C4-2B (cell line): ENCODE measurements at regions not wholly inside any gene's neighbourhood (a gene's known extent, or its start where the extent isn't known, plus 50 kb on each side); places are given as distances from the start of the nearest gene placed in this dataset.

ENCODE experiments used
- ZFX ChIP-seq: fragments of 450-650 bp; IDR thresholded peaks from 2 replicates; pipeline ENCODE4 v1.6.1; 2017
- TF ChIP-seq, protein P1 (sequence below): fragments of 450-650 bp; conservative IDR thresholded peaks from 2 replicates; pipeline ENCODE4 v1.5.1; 2017; ENCODE audit warnings: mild to moderate bottlenecking

DNA sequence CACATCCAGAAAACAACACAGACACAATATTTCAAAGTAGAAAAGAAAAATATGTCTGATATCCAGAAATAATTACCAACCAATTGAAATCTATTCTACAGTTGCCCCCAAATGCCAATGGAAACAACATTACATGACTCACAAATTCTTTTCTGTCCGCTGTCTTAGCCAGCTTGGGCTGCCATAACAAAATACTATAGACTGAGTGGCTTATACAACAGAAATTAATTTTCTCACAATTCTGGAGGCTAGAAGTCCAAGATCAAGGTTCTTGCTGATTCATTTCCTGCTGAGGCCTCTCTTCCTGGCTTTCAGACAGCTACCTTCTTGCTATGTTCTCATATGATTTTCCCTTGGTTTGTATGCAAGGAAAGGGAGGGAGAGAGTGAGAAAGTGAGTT is 698.1 kb downstream of the DHX35 start:
- TF ChIP-seq, protein P1, sequence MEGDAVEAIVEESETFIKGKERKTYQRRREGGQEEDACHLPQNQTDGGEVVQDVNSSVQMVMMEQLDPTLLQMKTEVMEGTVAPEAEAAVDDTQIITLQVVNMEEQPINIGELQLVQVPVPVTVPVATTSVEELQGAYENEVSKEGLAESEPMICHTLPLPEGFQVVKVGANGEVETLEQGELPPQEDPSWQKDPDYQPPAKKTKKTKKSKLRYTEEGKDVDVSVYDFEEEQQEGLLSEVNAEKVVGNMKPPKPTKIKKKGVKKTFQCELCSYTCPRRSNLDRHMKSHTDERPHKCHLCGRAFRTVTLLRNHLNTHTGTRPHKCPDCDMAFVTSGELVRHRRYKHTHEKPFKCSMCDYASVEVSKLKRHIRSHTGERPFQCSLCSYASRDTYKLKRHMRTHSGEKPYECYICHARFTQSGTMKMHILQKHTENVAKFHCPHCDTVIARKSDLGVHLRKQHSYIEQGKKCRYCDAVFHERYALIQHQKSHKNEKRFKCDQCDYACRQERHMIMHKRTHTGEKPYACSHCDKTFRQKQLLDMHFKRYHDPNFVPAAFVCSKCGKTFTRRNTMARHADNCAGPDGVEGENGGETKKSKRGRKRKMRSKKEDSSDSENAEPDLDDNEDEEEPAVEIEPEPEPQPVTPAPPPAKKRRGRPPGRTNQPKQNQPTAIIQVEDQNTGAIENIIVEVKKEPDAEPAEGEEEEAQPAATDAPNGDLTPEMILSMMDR: no peak
- no peak for TF ChIP-seq ZFX
